Mesenchymal stem cell (in vitro differentiated cells and primary cell): ENCODE measurements at regions not wholly inside any gene's neighbourhood (a gene's known extent, or its start where the extent isn't known, plus 50 kb on each side); places are given as distances from the start of the nearest gene placed in this dataset.
"Not testable (repeated sequence)": the region's sequence is repeated elsewhere in the genome, so short reads cannot be mapped to it uniquely, and the experiment has no call there.

Experiments
- DNase-seq: peaks from one replicate; pipeline ENCODE4 v3.0.0-alpha.2; 2013
- H2AFZ ChIP-seq: one replicate; pipeline ENCODE4 v1.6.1; 2013; ENCODE audit warnings: low read depth, mild to moderate bottlenecking, control low read depth, inconsistent platforms, low read length, moderate library complexity
- H2AK5ac ChIP-seq: 2 replicates; pipeline ENCODE4 v1.6.1; 2013; ENCODE audit warnings: low read length, moderate library complexity, mild to moderate bottlenecking, inconsistent platforms; ENCODE audit not compliant: severe bottlenecking
- H2BK120ac ChIP-seq: one replicate; pipeline ENCODE4 v1.6.1; 2013; ENCODE audit warnings: low read depth, mild to moderate bottlenecking, inconsistent platforms, low read length, moderate library complexity
- H2BK12ac ChIP-seq, 2 experiments: one replicate each; pipeline ENCODE4 v1.6.1; 2013; ENCODE audit warnings: inconsistent platforms in 2 of 2, low read length in 2 of 2, mild to moderate bottlenecking in 2 of 2, moderate library complexity in 2 of 2, control low read depth in 1 of 2
- H2BK15ac ChIP-seq: one replicate; pipeline ENCODE4 v1.6.1; 2013; ENCODE audit warnings: mild to moderate bottlenecking, low read depth, inconsistent platforms; ENCODE audit not compliant: poor library complexity, severe bottlenecking
- H2BK5ac ChIP-seq: 2 replicates; pipeline ENCODE4 v1.6.1; 2013; ENCODE audit warnings: low read depth, mild to moderate bottlenecking, low read length, control low read depth, inconsistent platforms; ENCODE audit not compliant: poor library complexity, severe bottlenecking
- H3K14ac ChIP-seq, 2 experiments: one replicate each; pipeline ENCODE4 v1.6.1; 2013; ENCODE audit warnings: inconsistent platforms in 2 of 2, low read length in 2 of 2, control low read depth in 1 of 2, mild to moderate bottlenecking in 1 of 2, moderate library complexity in 1 of 2
- H3K18ac ChIP-seq, 2 experiments: one replicate each; pipeline ENCODE4 v1.6.1; 2013; ENCODE audit warnings: inconsistent platforms in 2 of 2, low read length in 2 of 2, control low read depth in 1 of 2, low read depth in 1 of 2, mild to moderate bottlenecking in 1 of 2
- H3K23ac ChIP-seq, 2 experiments: one replicate each; pipeline ENCODE4 v1.6.1; 2013; ENCODE audit warnings: inconsistent platforms in 2 of 2, low read length in 2 of 2, mild to moderate bottlenecking in 2 of 2, moderate library complexity in 2 of 2, control low read depth in 1 of 2
- H3K27ac ChIP-seq: 2 replicates; pipeline ENCODE4 v1.5.1; 2013; ENCODE audit warnings: mild to moderate bottlenecking, moderate library complexity, low read length, control low read depth, inconsistent platforms; ENCODE audit not compliant: poor library complexity, severe bottlenecking
- H3K27me3 ChIP-seq, 2 experiments: 2 replicates each; pipeline versions ENCODE4 v1.6.1 to v1.7.0; 2013; ENCODE audit warnings: low read length in 2 of 2, mild to moderate bottlenecking in 2 of 2, moderate library complexity in 2 of 2, control low read depth in 1 of 2, inconsistent platforms in 1 of 2; ENCODE audit not compliant: control insufficient read depth in 1 of 2, insufficient read depth in 1 of 2
- H3K36me3 ChIP-seq, 2 experiments: 2 replicates each; pipeline versions ENCODE4 v1.6.1 to v1.7.0; 2013; ENCODE audit warnings: low read length in 2 of 2, control low read depth in 1 of 2, inconsistent platforms in 1 of 2, low read depth in 1 of 2, mild to moderate bottlenecking in 1 of 2; ENCODE audit not compliant: insufficient read depth in 2 of 2, control insufficient read depth in 1 of 2
- H3K4ac ChIP-seq, 2 experiments: one replicate each; pipeline ENCODE4 v1.6.1; 2013; ENCODE audit warnings: inconsistent platforms in 2 of 2, low read length in 2 of 2, mild to moderate bottlenecking in 2 of 2, moderate library complexity in 2 of 2, control low read depth in 1 of 2, low read depth in 1 of 2
- H3K4me1 ChIP-seq: 2 replicates; pipeline ENCODE4 v1.6.1; 2013; ENCODE audit warnings: low read depth, low read length, control low read depth; ENCODE audit not compliant: control insufficient read depth, insufficient read depth
- H3K4me2 ChIP-seq: 2 replicates; pipeline ENCODE4 v1.6.1; 2013; ENCODE audit warnings: low read length, mild to moderate bottlenecking, inconsistent platforms; ENCODE audit not compliant: poor library complexity, severe bottlenecking
- H3K4me3 ChIP-seq, 2 experiments: 2 replicates each; pipeline versions ENCODE4 v1.5.1 to v1.7.0; 2013; ENCODE audit warnings: low read length in 2 of 2, mild to moderate bottlenecking in 2 of 2, control low read depth in 1 of 2, low read depth in 1 of 2; ENCODE audit not compliant: insufficient read depth in 1 of 2
- H3K79me1 ChIP-seq: replicated peaks from 2 replicates; pipeline ENCODE4 v1.6.1; 2013; ENCODE audit warnings: mild to moderate bottlenecking, control low read depth, low read length, inconsistent platforms; ENCODE audit not compliant: poor library complexity, severe bottlenecking
- H3K9ac ChIP-seq: 2 replicates; pipeline ENCODE4 v1.7.0; 2013; ENCODE audit warnings: mild to moderate bottlenecking, low read length, moderate library complexity
- H3K9me3 ChIP-seq: 2 replicates; pipeline ENCODE4 v1.7.0; 2013; ENCODE audit warnings: mild to moderate bottlenecking, low read length; ENCODE audit not compliant: control insufficient read depth
- H4K8ac ChIP-seq: one replicate; pipeline ENCODE4 v1.6.1; 2013; ENCODE audit warnings: inconsistent platforms, mild to moderate bottlenecking, low read length, moderate library complexity
- H4K91ac ChIP-seq: one replicate; pipeline ENCODE4 v1.6.1; 2013; ENCODE audit warnings: mild to moderate bottlenecking, low read length, inconsistent platforms
- WGBS: methylation state at CpG from one replicate; pipeline ENCODE4 v1.1.7; 2013; ENCODE audit warnings: mixed read lengths; 5-methylcytosine and 5-hydroxymethylcytosine counted together

DNA sequence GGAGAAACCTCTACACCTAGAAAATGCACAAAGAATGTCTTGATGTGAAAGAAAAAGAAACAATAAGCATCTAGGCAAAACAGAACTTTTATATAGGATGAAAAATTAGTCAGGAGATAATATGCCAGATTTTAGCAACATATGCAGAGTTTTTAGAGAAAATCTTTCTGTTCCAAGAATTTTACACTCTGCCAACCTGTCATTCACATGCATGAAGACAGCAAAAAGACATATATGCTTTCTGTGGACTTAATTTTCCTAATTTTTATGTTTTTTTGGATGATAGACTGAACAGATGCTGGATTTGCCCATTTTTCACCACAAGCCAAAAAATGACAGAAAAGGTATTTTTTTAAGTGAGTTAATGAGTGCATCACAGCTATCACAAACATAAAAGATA, 637.3 kb downstream of the TRIB2 start:
- no peak overlapping the region for H3K27ac ChIP-seq
- H2BK15ac ChIP-seq, result no peak overlapping the region
- no peak overlapping the region for H2AK5ac ChIP-seq
- no peak overlapping the region for H4K91ac ChIP-seq
- no peak overlapping the region for H2BK12ac ChIP-seq
- H2AFZ ChIP-seq, result no peak overlapping the region
- no peaks in the 10 kb centered on the region for H3K4me1 ChIP-seq
- H3K9me3 ChIP-seq, result peaks cover 14% of the 10 kb centered on the region
- no peak overlapping the region for H3K4ac ChIP-seq
- no peak overlapping the region for H4K8ac ChIP-seq
- no peaks in the 10 kb centered on the region for H3K27me3 ChIP-seq
- no peak overlapping the region for H3K4me2 ChIP-seq
- H3K23ac ChIP-seq, result no peak overlapping the region
- no peaks in the 10 kb centered on the region for H3K36me3 ChIP-seq
- no peak overlapping the region for H2BK5ac ChIP-seq
- H3K14ac ChIP-seq, result no peak overlapping the region
- H3K9ac ChIP-seq, result no peak overlapping the region
- H3K18ac ChIP-seq, result no peak overlapping the region
- no peak overlapping the region for H3K4me3 ChIP-seq
- no peak for DNase-seq
- H2BK120ac ChIP-seq, result no peak overlapping the region
- no peaks in the 10 kb centered on the region for H3K79me1 ChIP-seq

- not testable (repeated sequence) for H3K23ac ChIP-seq, H2AK5ac ChIP-seq, H3K27me3 ChIP-seq, H3K36me3 ChIP-seq, H2BK5ac ChIP-seq, H3K4me3 ChIP-seq, H3K4me1 ChIP-seq, H3K27ac ChIP-seq, H2BK15ac ChIP-seq, H3K9me3 ChIP-seq, H2BK12ac ChIP-seq, H2BK120ac ChIP-seq, H3K79me1 ChIP-seq, H3K9ac ChIP-seq, H3K18ac ChIP-seq, H4K8ac ChIP-seq, H2AFZ ChIP-seq, DNase-seq, H3K4me2 ChIP-seq, H3K14ac ChIP-seq, H4K91ac ChIP-seq, H3K4ac ChIP-seq
- WGBS, result no CpG with 5 or more reads among the region's 1 CpG
Measured at GRCh38 chr2:13381928-13382327, 665.2 kb downstream of the TRIB2 start.

DNA sequence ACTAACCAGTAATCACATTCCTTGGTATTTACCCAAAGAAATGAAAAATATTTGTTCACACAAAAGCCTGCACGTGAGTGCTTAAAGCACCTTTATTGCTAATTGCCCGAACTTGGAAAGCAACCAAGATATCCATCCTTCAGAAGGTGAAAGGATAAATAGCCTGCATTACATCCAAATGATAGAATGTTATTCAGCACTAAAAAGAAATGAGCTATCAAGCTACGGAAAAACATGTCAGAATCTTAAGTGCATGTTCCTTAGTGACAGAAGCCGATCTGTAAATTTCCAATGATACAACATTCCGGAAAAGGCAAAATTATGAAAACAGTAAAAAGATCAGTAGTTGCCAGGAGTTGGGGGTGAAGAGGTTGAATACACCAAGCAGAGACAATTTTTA, 672.4 kb downstream of the TRIB2 start:
- not testable (repeated sequence) for H3K36me3 ChIP-seq, H3K4me1 ChIP-seq, H3K18ac ChIP-seq, H2BK5ac ChIP-seq, H2BK12ac ChIP-seq, H3K4ac ChIP-seq, H3K14ac ChIP-seq, H3K4me3 ChIP-seq, H4K8ac ChIP-seq, H2AFZ ChIP-seq, H3K27me3 ChIP-seq, H2AK5ac ChIP-seq, H3K23ac ChIP-seq, H3K27ac ChIP-seq, H4K91ac ChIP-seq, H3K4me2 ChIP-seq, H2BK120ac ChIP-seq, H2BK15ac ChIP-seq, DNase-seq, H3K79me1 ChIP-seq, H3K9ac ChIP-seq
- H3K9me3 ChIP-seq, result peaks cover 10% of the 10 kb centered on the region
- WGBS, result 85% methylated on average over 5 of the region's 5 CpGs

GRCh38 chr2:13390676-13391075, 673.9 kb downstream of the TRIB2 start:
- no peak overlapping the region for H2AK5ac ChIP-seq
- no peak overlapping the region for H3K4ac ChIP-seq
- no peak overlapping the region for H3K4me3 ChIP-seq
- H3K27me3 ChIP-seq, result no peaks in the 10 kb centered on the region
- H2BK15ac ChIP-seq, result no peak overlapping the region
- H3K36me3 ChIP-seq, result no peaks in the 10 kb centered on the region
- no peak overlapping the region for H3K18ac ChIP-seq
- no peak overlapping the region for H3K9ac ChIP-seq
- no peak overlapping the region for H2BK12ac ChIP-seq
- no peak overlapping the region for H3K23ac ChIP-seq
- H2AFZ ChIP-seq, result no peak overlapping the region
- H2BK120ac ChIP-seq, result no peak overlapping the region
- no peak overlapping the region for H3K27ac ChIP-seq
- no peak for DNase-seq
- H2BK5ac ChIP-seq, result no peak overlapping the region
- no peak overlapping the region for H3K14ac ChIP-seq
- H3K79me1 ChIP-seq, result no peaks in the 10 kb centered on the region
- H3K4me1 ChIP-seq, result no peaks in the 10 kb centered on the region
- H3K4me2 ChIP-seq, result no peak overlapping the region
- H4K8ac ChIP-seq, result no peak overlapping the region
- H4K91ac ChIP-seq, result no peak overlapping the region
- peaks cover 10% of the 10 kb centered on the region for H3K9me3 ChIP-seq
